BJ (cell line): ENCODE measurements at regions not wholly inside any gene's neighbourhood (a gene's known extent, or its start where the extent isn't known, plus 50 kb on each side); places are given as distances from the start of the nearest gene placed in this dataset.

Experiments used
- CTCF ChIA-PET: fragments of 350-600 bp; formaldehyde crosslinking; extraction: SDS; loops from one replicate; lab custom pipeline; 2021; ENCODE audit warnings: antibody characterized with exemption, inconsistent platforms; lab: Yijun Ruan, JAX
- POLR2A ChIA-PET: fragments of 300-600 bp; sonication (Branson Sonifier 250); formaldehyde crosslinking; extraction: SDS; loops from one replicate; lab custom pipeline; 2021; ENCODE audit warnings: antibody characterized with exemption; lab: Charles Lee
- DNase-seq: peaks from one replicate; pipeline ENCODE4 v3.0.0-alpha.2; 2011; ENCODE audit warnings: low read depth
- H3K27me3 ChIP-seq: 2 replicates; pipeline ENCODE4 v1.6.0; 2011; ENCODE audit warnings: low read length; ENCODE audit not compliant: control insufficient read depth, insufficient read depth
- H3K36me3 ChIP-seq: 2 replicates; pipeline ENCODE4 v1.5.1; 2011; ENCODE audit warnings: low read length; ENCODE audit not compliant: control insufficient read depth, insufficient read depth
- H3K4me3 ChIP-seq: 2 replicates; pipeline ENCODE4 v1.5.1; 2011; ENCODE audit warnings: low read depth, mild to moderate bottlenecking, control low read depth, low read length
- CTCF ChIP-seq: IDR thresholded peaks from 2 replicates; pipeline ENCODE4 v1.5.1; 2011; ENCODE audit warnings: low read depth, mild to moderate bottlenecking, control low read depth, inconsistent platforms, low read length, moderate library complexity; ENCODE audit not compliant: insufficient read depth

DNA sequence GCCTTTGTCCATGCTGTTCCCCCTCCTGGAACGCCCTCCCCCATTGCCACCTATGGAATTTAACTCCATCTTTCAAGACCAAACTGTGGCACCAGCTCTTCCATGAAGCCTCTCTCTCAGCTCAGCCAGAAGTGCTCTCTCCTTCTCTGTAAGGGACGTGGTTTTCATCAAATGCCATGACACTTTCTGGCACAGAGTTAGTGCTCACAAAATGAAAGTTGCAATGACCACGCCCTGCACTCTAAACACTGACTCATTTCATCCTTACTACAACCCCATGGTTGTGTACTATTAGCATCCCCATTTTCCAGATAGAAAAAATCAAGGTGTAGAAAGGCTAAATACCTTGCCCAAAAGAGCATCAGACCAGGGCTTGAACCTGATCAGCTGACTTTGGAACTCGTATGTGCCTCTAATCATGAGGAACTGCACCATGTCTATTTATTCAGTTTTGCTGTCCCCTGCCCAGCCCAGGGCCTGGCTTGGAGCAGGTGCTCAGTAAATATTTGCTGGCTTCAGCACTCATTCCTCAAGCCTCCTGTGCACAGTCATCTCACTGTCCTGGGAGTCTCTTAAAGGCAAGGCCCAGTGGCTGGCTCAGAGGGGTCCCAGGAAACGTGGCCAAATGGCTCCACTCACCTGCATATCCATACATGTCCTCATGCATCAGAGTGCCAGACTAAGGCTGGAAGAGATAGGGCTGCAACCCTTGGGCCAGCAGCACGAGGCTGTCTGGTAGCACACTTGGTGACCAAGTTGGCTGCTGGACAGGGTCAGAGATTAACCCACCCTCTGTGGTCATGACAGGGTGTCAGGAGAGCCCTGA, 77.9 kb downstream of the MRPL14 start:
- no peaks in the 10 kb centered on the region for H3K36me3 ChIP-seq
- H3K27me3 ChIP-seq: no peaks in the 10 kb centered on the region
- CTCF ChIA-PET: interaction anchor here (1.7 kb wide), 1 partner anchor 280 kb away, joined by 8 read pairs; the partner anchor contains the start of gene VEGFA
- POLR2A ChIA-PET: no interaction called here
- no peak overlapping the region for H3K4me3 ChIP-seq
- TF ChIP-seq CTCF: no peak
- DNase-seq: no peak

GRCh38 chr6:44048277-44048676, 79.0 kb downstream of the MRPL14 start:
- ChIA-PET CTCF (no interaction called here), POLR2A (no interaction called here)
- Histone ChIP-seq H3K36me3 (no peaks in the 10 kb centered on the region), H3K27me3 (no peaks in the 10 kb centered on the region), H3K4me3 (no peak overlapping the region)
- DNase-seq: no peak
- no peak for TF ChIP-seq CTCF

GRCh38 chr6:44047801-44048200, 79.5 kb downstream of the MRPL14 start:
- CTCF ChIA-PET: interaction anchor here (0.7 to 1.5 kb wide), 2 partner anchors 10 to 45 kb away, joined by 3 read pairs; no protein-coding TSS in a partner anchor
- no peaks in the 10 kb centered on the region for H3K27me3 ChIP-seq
- H3K36me3 ChIP-seq: no peaks in the 10 kb centered on the region
- no peak for DNase-seq
- POLR2A ChIA-PET: no interaction called here
- H3K4me3 ChIP-seq: no peak overlapping the region
- no peak for TF ChIP-seq CTCF

DNA sequence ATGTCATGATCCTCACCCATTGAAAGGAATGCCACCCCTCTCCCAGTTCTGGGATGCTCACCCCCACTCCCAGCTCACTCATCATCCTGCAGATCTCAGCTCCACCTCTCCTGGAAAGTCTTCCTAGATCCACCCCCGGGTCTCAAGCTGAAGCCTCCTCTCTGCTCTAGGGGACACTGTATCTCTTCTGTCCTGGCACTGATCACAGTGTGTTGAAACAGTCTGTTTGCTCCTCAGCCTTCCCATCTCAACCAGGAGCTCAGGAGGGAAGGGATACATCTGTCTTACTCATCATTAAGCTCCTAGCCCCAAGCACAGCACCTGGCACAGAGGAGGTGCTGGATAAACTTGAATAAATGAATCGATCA, 80.1 kb downstream of the MRPL14 start:
- Histone ChIP-seq H3K27me3 (no peaks in the 10 kb centered on the region), H3K36me3 (no peaks in the 10 kb centered on the region), H3K4me3 (no peak overlapping the region)
- ChIA-PET POLR2A (no interaction called here), CTCF (interaction anchor here (0.7 to 1.5 kb wide), 2 partner anchors 11 to 45 kb away, joined by 3 read pairs; no protein-coding TSS in a partner anchor)
- DNase-seq: no peak
- TF ChIP-seq CTCF: no peak

- no peaks in the 10 kb centered on the region for H3K27me3 ChIP-seq
- no peak for TF ChIP-seq CTCF
- H3K4me3 ChIP-seq: no peak overlapping the region
- POLR2A ChIA-PET: no interaction called here
- no peaks in the 10 kb centered on the region for H3K36me3 ChIP-seq
- DNase-seq: no peak
- CTCF ChIA-PET: interaction anchor here (1.5 kb wide), 1 partner anchor 12 kb away, joined by 3 read pairs; no protein-coding TSS in a partner anchor
Measured at GRCh38 chr6:44046516-44047178, 80.6 kb downstream of the MRPL14 start.
